Activated T-helper 2 cell treated with anti-CD3 and anti-CD28 coated beads, Interferon-gamma antibody, Interleukin-2, Interleukin-4, amounts not matched to agents 10 μg/mL and 5 μg/mL and 100 μg/mL, durations not matched to agents 14 hours and 24 hours and 36 hours (primary cell): ENCODE measurements at regions not wholly inside any gene's neighbourhood (a gene's known extent, or its start where the extent isn't known, plus 50 kb on each side); places are given as distances from the start of the nearest gene placed in this dataset.

Experiments used
- DNase-seq: peaks from one replicate; pipeline ENCODE4 v3.0.0; 2021; ENCODE audit warnings: low spot score
- H3K27ac Mint-ChIP-seq: one replicate; pipeline ENCODE4 v1.8.0; 2021; ENCODE audit warnings: mixed read lengths
- H3K27me3 Mint-ChIP-seq: one replicate; pipeline ENCODE4 v1.8.0; 2021; ENCODE audit warnings: low read depth, mixed read lengths
- H3K36me3 Mint-ChIP-seq: one replicate; pipeline ENCODE4 v1.8.0; 2021; ENCODE audit warnings: low read depth, mixed read lengths
- H3K4me1 Mint-ChIP-seq: one replicate; pipeline ENCODE4 v1.8.0; 2021; ENCODE audit warnings: low read depth, mixed read lengths
- H3K4me3 Mint-ChIP-seq: one replicate; pipeline ENCODE4 v1.8.0; 2021; ENCODE audit warnings: low read depth, mild to moderate bottlenecking, moderate library complexity, mixed read lengths
- H3K9me3 Mint-ChIP-seq: one replicate; pipeline ENCODE4 v1.8.0; 2021; ENCODE audit warnings: mixed read lengths
- intact Hi-C: fragments of 100-400 bp; cut with micrococcal nuclease; formaldehyde crosslinking; loops from one replicate; pipeline ENCODE4 v1.15.1; 2023

GRCh38 chr12:41701943-41702601 is 442.6 kb downstream of the GXYLT1 start:
- no peak overlapping the region for H3K27ac Mint-ChIP-seq
- no peak overlapping the region for H3K4me3 Mint-ChIP-seq
- H3K4me1 Mint-ChIP-seq: no peaks in the 10 kb centered on the region
- H3K27me3 Mint-ChIP-seq: no peaks in the 10 kb centered on the region
- H3K9me3 Mint-ChIP-seq: no peaks in the 10 kb centered on the region
- no peaks in the 10 kb centered on the region for H3K36me3 Mint-ChIP-seq
- no peak for DNase-seq
- intact Hi-C loops: no loop called here

- Mint-ChIP-seq H3K4me3 (no peak overlapping the region), H3K4me1 (no peaks in the 10 kb centered on the region), H3K27me3 (no peaks in the 10 kb centered on the region), H3K36me3 (no peaks in the 10 kb centered on the region), H3K9me3 (no peaks in the 10 kb centered on the region), H3K27ac (no peak overlapping the region)
- no peak for DNase-seq
- intact Hi-C loops: no loop called here
These were observed 443.7 kb downstream of the GXYLT1 start for GRCh38 chr12:41700940-41701339.

- no peaks in the 10 kb centered on the region for H3K27me3 Mint-ChIP-seq
- no peak for DNase-seq
- no peaks in the 10 kb centered on the region for H3K4me1 Mint-ChIP-seq
- no peak overlapping the region for H3K4me3 Mint-ChIP-seq
- intact Hi-C loops: no loop called here
- no peak overlapping the region for H3K27ac Mint-ChIP-seq
- no peaks in the 10 kb centered on the region for H3K36me3 Mint-ChIP-seq
- no peaks in the 10 kb centered on the region for H3K9me3 Mint-ChIP-seq
These were observed 445.0 kb downstream of the GXYLT1 start for GRCh38 chr12:41699658-41700057.

GRCh38 chr12:41697161-41697560 is 447.5 kb downstream of the GXYLT1 start:
- Mint-ChIP-seq H3K36me3 (no peaks in the 10 kb centered on the region), H3K4me3 (no peak overlapping the region), H3K9me3 (no peaks in the 10 kb centered on the region), H3K27me3 (no peaks in the 10 kb centered on the region), H3K4me1 (no peaks in the 10 kb centered on the region), H3K27ac (no peak overlapping the region)
- intact Hi-C loops: no loop called here
- no peak for DNase-seq

GRCh38 chr12:41684997-41685396 is 459.7 kb downstream of the GXYLT1 start:
- H3K27ac Mint-ChIP-seq: no peak overlapping the region
- no peaks in the 10 kb centered on the region for H3K36me3 Mint-ChIP-seq
- intact Hi-C loops: no loop called here
- H3K9me3 Mint-ChIP-seq: no peaks in the 10 kb centered on the region
- H3K4me3 Mint-ChIP-seq: no peak overlapping the region
- no peak for DNase-seq
- H3K4me1 Mint-ChIP-seq: no peaks in the 10 kb centered on the region
- H3K27me3 Mint-ChIP-seq: no peaks in the 10 kb centered on the region

GRCh38 chr12:41683513-41684240 is 461.0 kb downstream of the GXYLT1 start:
- no peak for DNase-seq
- Mint-ChIP-seq H3K27me3 (no peaks in the 10 kb centered on the region), H3K27ac (no peak overlapping the region), H3K4me1 (no peaks in the 10 kb centered on the region), H3K36me3 (no peaks in the 10 kb centered on the region), H3K9me3 (peaks cover under 1% of the 10 kb centered on the region), H3K4me3 (no peak overlapping the region)
- intact Hi-C loops: no loop called here

GRCh38 chr12:41683023-41683422 is 461.7 kb downstream of the GXYLT1 start:
- Mint-ChIP-seq H3K27ac (no peak overlapping the region), H3K27me3 (no peaks in the 10 kb centered on the region), H3K9me3 (peaks cover 4% of the 10 kb centered on the region), H3K4me3 (no peak overlapping the region), H3K36me3 (no peaks in the 10 kb centered on the region), H3K4me1 (no peaks in the 10 kb centered on the region)
- intact Hi-C loops: no loop called here
- no peak for DNase-seq

- no peak overlapping the region for H3K4me3 Mint-ChIP-seq
- no peak overlapping the region for H3K27ac Mint-ChIP-seq
- H3K4me1 Mint-ChIP-seq: no peaks in the 10 kb centered on the region
- intact Hi-C loops: no loop called here
- peaks cover 4% of the 10 kb centered on the region for H3K9me3 Mint-ChIP-seq
- no peak for DNase-seq
- no peaks in the 10 kb centered on the region for H3K36me3 Mint-ChIP-seq
- no peaks in the 10 kb centered on the region for H3K27me3 Mint-ChIP-seq
These were observed 462.8 kb downstream of the GXYLT1 start for GRCh38 chr12:41681898-41682297.

- no peaks in the 10 kb centered on the region for H3K4me1 Mint-ChIP-seq
- no peak overlapping the region for H3K27ac Mint-ChIP-seq
- H3K4me3 Mint-ChIP-seq: no peak overlapping the region
- no peaks in the 10 kb centered on the region for H3K27me3 Mint-ChIP-seq
- H3K9me3 Mint-ChIP-seq: peaks cover 4% of the 10 kb centered on the region
- intact Hi-C loops: no loop called here
- DNase-seq: no peak
- H3K36me3 Mint-ChIP-seq: no peaks in the 10 kb centered on the region
These were observed 464.5 kb downstream of the GXYLT1 start for GRCh38 chr12:41680155-41680554.

- peaks cover 3% of the 10 kb centered on the region for H3K9me3 Mint-ChIP-seq
- no peaks in the 10 kb centered on the region for H3K4me1 Mint-ChIP-seq
- H3K36me3 Mint-ChIP-seq: no peaks in the 10 kb centered on the region
- intact Hi-C loops: no loop called here
- H3K4me3 Mint-ChIP-seq: no peak overlapping the region
- H3K27me3 Mint-ChIP-seq: no peaks in the 10 kb centered on the region
- no peak for DNase-seq
- H3K27ac Mint-ChIP-seq: no peak overlapping the region
These were observed 475.6 kb downstream of the PDZRN4 start for GRCh38 chr12:41663598-41664265.

GRCh38 chr12:41661141-41661765 is 473.1 kb downstream of the PDZRN4 start:
- H3K27ac Mint-ChIP-seq: no peak overlapping the region
- no peak overlapping the region for H3K4me3 Mint-ChIP-seq
- no peaks in the 10 kb centered on the region for H3K4me1 Mint-ChIP-seq
- H3K27me3 Mint-ChIP-seq: no peaks in the 10 kb centered on the region
- DNase-seq: no peak
- intact Hi-C loops: no loop called here
- H3K9me3 Mint-ChIP-seq: peaks cover 3% of the 10 kb centered on the region
- no peaks in the 10 kb centered on the region for H3K36me3 Mint-ChIP-seq

GRCh38 chr12:41656454-41656853 is 468.3 kb downstream of the PDZRN4 start:
- intact Hi-C loops: no loop called here
- no peaks in the 10 kb centered on the region for H3K9me3 Mint-ChIP-seq
- H3K27me3 Mint-ChIP-seq: no peaks in the 10 kb centered on the region
- no peak overlapping the region for H3K27ac Mint-ChIP-seq
- no peaks in the 10 kb centered on the region for H3K4me1 Mint-ChIP-seq
- H3K36me3 Mint-ChIP-seq: no peaks in the 10 kb centered on the region
- H3K4me3 Mint-ChIP-seq: no peak overlapping the region
- no peak for DNase-seq
